Right renal cortex interstitium (tissue), 3 donors: ENCODE measurements at regions not wholly inside any gene's neighbourhood (a gene's known extent, or its start where the extent isn't known, plus 50 kb on each side); places are given as distances from the start of the nearest gene placed in this dataset.
A peak's percentile ranks its signal among the peaks of the same experiment; 100 is the strongest.

ENCODE experiments used
- DNase-seq, 3 donors: peaks; one replicate each; pipeline ENCODE4 v3.0.0-alpha.2; 2013; ENCODE audit warnings: low read depth in 3 of 3, low spot score in 2 of 3

DNA sequence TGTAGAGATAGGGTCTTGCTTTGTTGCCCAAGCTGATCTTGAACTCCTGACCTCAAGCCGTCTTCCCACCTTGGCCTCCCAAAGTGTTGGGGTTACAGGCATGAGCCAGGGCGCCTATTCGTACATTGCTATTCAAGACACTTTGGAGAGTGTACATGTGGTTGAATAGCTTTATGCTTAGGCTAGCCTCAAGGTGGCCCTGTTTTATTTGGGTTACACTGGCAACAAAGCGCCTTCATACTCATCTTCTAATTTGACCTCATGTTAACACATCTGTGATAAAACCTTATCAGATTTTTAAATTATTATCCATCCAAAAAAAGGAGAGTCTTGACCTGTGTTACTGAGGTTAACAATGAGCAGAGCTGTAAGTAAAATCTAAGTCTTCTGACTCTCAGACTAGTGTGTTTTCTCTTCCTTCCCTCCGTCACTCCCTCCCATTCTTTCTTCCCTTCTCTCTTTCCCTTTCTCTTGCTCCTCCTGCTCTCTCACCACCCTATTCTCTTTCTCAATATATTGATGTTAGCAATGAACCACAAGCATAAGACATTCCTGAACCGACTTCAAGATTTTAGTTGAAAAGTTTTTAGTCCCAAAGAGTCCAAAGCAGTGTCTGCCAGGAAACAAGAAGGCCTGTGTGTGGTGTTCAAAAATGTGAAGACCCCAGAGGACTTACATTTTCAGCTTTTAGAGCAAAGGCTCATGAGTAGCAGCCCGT, 603.7 kb upstream of the CFAP20DC start:
- DNase-seq: no peak

- no peak for DNase-seq
Measured at GRCh38 chr3:59644479-59645402, 594.9 kb upstream of the CFAP20DC start.

DNA sequence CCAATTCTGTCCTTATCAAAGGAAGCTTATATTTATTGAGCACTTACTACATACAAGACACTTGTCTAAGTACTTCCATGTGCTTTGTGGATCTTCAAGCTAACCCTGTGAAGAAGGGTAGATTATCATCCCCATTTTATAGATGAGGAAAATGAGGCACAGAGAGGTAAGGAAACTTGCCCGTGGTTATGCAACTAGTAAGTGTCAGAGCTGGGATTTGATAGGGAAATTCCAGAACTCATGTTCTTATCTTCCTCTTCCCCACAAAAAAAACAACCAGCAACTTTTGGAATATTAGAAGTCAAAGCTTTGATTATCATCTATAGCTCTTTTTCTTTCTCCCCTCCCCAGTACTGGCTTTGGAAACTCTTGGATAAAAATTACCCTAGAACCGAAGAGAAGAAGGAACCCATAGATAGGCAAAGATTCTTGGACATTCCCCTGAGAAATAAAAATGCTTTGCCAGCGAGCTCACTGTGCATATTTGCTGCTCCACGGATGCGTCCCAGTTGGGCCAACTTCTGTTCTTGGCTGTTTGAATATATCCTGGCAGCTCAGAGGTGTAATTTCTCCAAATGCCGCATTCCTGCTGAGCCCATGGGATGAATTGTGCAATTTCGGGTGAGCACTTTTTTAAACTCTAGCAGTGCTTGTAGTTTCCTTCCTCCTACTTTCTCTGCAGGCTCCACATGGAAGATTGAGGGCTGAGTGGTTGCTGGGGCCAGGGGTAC, 591.5 kb upstream of the CFAP20DC start:
- no peak for DNase-seq

GRCh38 chr3:59632760-59633573, 583.1 kb upstream of the CFAP20DC start:
- DNase-seq: peak in 2 of 3 donors; percentile 12 to 30

DNA sequence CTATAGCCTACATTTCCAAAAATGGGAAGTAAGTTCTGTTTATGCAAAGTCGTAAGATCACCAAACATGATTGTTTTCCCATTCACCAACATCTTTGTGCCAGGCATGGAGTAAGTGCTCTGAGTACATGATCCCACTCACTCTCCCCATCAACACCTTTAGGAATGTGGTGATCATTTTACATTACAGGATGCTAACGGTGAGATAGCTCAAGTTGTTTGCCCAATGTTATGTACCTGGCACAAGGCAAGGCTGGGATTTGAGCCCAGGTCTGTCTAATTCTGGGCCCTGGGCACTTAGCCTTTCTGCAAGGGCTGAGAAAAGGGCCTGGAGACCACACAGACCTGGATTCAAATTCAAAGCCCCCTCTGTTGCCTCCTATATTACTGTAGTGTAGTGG, 581.7 kb upstream of the CFAP20DC start:
- DNase-seq: no peak

- DNase-seq: no peak
Measured at GRCh38 chr3:59621037-59621436, 571.2 kb upstream of the CFAP20DC start.

DNA sequence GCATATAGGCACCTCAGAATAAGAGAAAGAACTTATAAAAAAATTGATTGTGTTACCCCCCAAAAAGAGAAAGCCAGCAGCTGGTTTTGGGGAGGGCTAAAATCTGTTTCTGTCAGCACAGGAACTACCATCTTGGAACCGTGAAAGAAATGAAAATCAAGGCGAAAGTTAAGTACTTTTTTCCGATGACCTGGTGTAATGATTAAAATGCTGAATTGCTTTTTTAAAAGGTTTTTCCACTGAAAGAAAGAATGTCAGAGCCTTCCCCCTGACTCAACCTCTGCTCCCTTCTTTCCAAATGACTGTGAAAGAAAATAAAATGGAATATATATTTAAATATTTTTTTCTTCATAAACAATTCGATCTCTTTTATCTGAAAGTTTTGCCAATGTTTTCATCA, 570.5 kb upstream of the CFAP20DC start:
- no peak for DNase-seq

DNA sequence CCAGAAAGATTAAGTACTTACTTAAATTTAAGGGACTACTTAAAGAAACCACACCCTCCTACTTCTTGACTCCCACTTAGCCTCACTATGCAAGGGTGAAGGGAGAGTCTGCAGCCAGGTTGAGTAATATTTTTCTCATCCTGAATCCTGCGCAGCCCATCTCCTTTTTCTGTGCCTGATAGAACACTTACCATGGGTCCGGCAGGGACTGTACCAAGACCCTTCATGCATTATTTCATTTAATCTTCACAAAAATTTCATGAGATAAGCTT, 562.6 kb upstream of the CFAP20DC start:
- DNase-seq: no peak

GRCh38 chr3:59611649-59612443, 562.0 kb upstream of the CFAP20DC start:
- DNase-seq: no peak

- DNase-seq: peak in 2 of 3 donors; percentile 18 to 40
Measured at GRCh38 chr3:59609657-59610348, 560.0 kb upstream of the CFAP20DC start.

DNA sequence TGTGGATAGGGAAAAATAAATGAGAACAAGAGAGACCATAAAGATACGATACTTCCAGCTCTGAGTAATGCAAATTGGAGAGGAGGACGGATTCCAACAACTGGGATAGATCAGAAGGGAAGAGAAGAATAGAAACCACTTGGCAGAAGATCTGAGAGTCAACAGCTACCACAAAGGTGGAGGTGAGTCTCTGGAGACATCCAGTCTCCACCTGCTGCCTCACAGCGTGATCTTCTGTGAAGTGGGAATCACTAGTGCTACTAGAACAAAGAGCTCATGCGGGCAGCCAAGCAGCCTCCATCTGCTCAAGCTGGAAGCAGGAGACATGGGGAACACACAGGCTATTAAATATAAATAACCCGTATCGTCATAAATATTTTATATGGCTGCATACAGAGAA, 558.5 kb upstream of the CFAP20DC start:
- no peak for DNase-seq

DNA sequence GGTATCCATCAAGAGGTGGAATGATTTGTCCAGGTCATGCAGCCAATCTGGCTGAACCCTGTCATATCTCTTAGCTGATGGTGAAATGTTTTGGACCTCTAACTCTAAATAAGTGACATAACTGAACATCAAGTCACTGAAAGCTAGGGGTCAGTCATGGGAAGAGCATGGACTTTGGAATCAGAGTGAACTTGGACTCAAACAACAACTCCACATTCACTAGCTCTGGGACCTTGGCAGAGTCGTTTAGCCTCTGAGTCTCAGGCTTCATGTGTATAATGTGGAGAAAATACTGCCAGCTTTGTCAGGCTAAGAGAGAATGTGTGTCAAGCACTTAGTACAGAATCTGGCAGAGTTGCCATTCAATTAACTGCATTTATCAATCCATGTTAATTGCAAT, 557.8 kb upstream of the CFAP20DC start:
- DNase-seq: no peak

DNA sequence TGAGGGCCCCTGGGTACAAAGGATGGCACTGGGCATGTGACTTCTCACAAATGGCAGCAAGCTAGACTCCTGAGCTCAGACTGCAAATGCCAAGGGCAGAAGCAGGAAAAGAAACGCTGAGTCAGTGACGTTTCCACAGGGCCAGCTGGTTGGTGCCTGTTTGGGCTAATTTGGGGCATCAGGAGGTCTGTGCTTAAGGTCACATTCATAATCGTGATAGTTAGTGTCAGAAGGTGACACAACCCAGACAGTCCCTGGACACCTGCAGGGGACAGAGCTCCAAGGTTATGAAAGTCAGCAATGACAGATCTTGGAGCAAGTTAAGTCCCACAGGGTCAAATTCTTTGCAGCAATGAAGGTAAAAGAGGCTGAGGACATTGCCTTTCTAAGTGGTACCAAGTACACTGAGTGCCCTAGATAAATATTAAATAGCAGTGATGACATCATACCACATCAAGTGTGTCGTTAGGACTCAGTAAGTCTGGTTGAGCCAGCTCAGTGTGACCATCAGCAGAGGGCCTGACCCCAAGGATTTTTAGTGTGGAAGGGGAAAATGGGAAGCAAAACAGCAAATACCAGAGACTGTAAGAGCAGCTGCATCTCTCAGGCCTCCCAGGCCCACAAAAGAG, 556.9 kb upstream of the CFAP20DC start:
- no peak for DNase-seq

GRCh38 chr3:59605944-59606534, 556.2 kb upstream of the CFAP20DC start:
- DNase-seq: no peak

- no peak for DNase-seq
Measured at GRCh38 chr3:59605318-59605717, 555.5 kb upstream of the CFAP20DC start.

- DNase-seq: no peak
Measured at GRCh38 chr3:59601486-59601885, 551.7 kb upstream of the CFAP20DC start.

GRCh38 chr3:59600631-59601030, 550.8 kb upstream of the CFAP20DC start:
- no peak for DNase-seq

DNA sequence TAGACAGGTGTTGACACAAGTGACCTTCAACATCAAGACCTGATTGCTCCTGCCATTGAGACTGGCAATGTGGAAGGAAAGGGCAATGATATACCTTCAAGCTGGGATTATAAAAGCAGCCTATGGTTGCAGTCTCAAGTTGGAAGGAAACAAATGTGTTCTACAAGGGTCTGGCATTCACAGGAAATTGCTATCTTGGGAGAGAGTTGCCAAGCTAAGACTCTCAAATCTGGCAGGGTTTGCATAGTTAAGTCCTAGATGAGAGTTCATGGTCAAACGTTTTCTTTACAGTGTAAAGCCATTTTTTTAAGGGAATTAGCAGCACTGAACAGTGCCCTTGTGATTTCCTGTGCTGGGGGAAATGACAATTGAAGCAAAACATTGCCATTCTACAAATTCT, 546.9 kb upstream of the CFAP20DC start:
- DNase-seq: no peak
